Endodermal cell (in vitro differentiated cells): ENCODE measurements at regions not wholly inside any gene's neighbourhood (a gene's known extent, or its start where the extent isn't known, plus 50 kb on each side); places are given as distances from the start of the nearest gene placed in this dataset.

Experiments used
- DNase-seq: peaks from one replicate; pipeline ENCODE4 v3.0.0-alpha.2; 2017
- H3K27ac ChIP-seq: 2 replicates; pipeline ENCODE4 v1.5.1; 2013; ENCODE audit warnings: mild to moderate bottlenecking, low read depth, low read length, moderate library complexity
- H3K27me3 ChIP-seq: 2 replicates; pipeline ENCODE4 v1.6.1; 2013; ENCODE audit warnings: mild to moderate bottlenecking, low read length, moderate library complexity; ENCODE audit not compliant: insufficient read depth, control insufficient read depth, poor library complexity, severe bottlenecking
- H3K36me3 ChIP-seq: 2 replicates; pipeline ENCODE4 v1.7.0; 2013; ENCODE audit warnings: mild to moderate bottlenecking, low read length, moderate library complexity; ENCODE audit not compliant: control insufficient read depth, insufficient read depth
- H3K4me1 ChIP-seq: one replicate; pipeline ENCODE4 v1.7.0; 2013; ENCODE audit warnings: low read length; ENCODE audit not compliant: control insufficient read depth, insufficient read depth
- H3K4me3 ChIP-seq: 2 replicates; pipeline ENCODE4 v1.5.1; 2013; ENCODE audit warnings: mild to moderate bottlenecking, low read length, moderate library complexity
- H3K9ac ChIP-seq: 2 replicates; pipeline ENCODE4 v1.6.1; 2013; ENCODE audit warnings: mild to moderate bottlenecking, low read length, moderate library complexity; ENCODE audit not compliant: poor library complexity, severe bottlenecking; ENCODE audit errors: extremely low read depth
- H3K9me3 ChIP-seq: 2 replicates; pipeline ENCODE4 v1.6.1; 2013; ENCODE audit warnings: mild to moderate bottlenecking, low read length, moderate library complexity; ENCODE audit not compliant: control insufficient read depth
- H3K27ac Mint-ChIP-seq: 2 replicates; pipeline ENCODE4 v1.8.0; 2020; ENCODE audit warnings: mixed read lengths
- H3K27me3 Mint-ChIP-seq: 2 replicates; pipeline ENCODE4 v1.8.0; 2021; ENCODE audit warnings: mild to moderate bottlenecking, mixed read lengths; ENCODE audit not compliant: insufficient read depth
- H3K36me3 Mint-ChIP-seq: 2 replicates; pipeline ENCODE4 v1.8.0; 2020; ENCODE audit warnings: low read depth, mixed read lengths
- H3K4me1 Mint-ChIP-seq: 2 replicates; pipeline ENCODE4 v1.8.0; 2020; ENCODE audit warnings: mixed read lengths
- H3K4me3 Mint-ChIP-seq: 2 replicates; pipeline ENCODE4 v1.8.0; 2020; ENCODE audit warnings: mild to moderate bottlenecking, moderate library complexity, mixed read lengths
- H3K9me3 Mint-ChIP-seq: 2 replicates; pipeline ENCODE4 v1.8.0; 2020; ENCODE audit warnings: mild to moderate bottlenecking, mixed read lengths
- CTCF ChIP-seq: fragments of 200-600 bp; sonication (generic); conservative IDR thresholded peaks from 2 replicates; pipeline ENCODE4 v1.5.0; 2021; ENCODE audit warnings: antibody characterized with exemption, mild to moderate bottlenecking
- WGBS, 2 experiments: methylation state at CpG; one replicate each; pipeline versions ENCODE4 v1.1.5 to v1.1.7; 2013; ENCODE audit warnings: missing lambda C conversion rate in 2 of 2, mixed read lengths in 1 of 2; ENCODE audit not compliant: insufficient coverage in 1 of 2, insufficient read length in 1 of 2; 5-methylcytosine and 5-hydroxymethylcytosine counted together

- H3K9ac ChIP-seq, result no peak overlapping the region
- TF ChIP-seq CTCF, result no peak
- Mint-ChIP-seq H3K4me3 (no peak overlapping the region), H3K4me1 (peaks cover 3% of the 10 kb centered on the region), H3K9me3 (no peaks in the 10 kb centered on the region), H3K27ac (no peak overlapping the region), H3K27me3 (peaks cover 65% of the 10 kb centered on the region), H3K36me3 (no peaks in the 10 kb centered on the region)
- no peak for DNase-seq
- peaks cover 91% of the 10 kb centered on the region for H3K27me3 ChIP-seq
- H3K4me1 ChIP-seq, result no peaks in the 10 kb centered on the region
- peaks cover 11% of the 10 kb centered on the region for H3K9me3 ChIP-seq
- WGBS, 2 experiments, result 84 to 87% methylated on average over 2 to 6 of the region's 6 CpGs
- H3K27ac ChIP-seq, result no peak overlapping the region
- H3K36me3 ChIP-seq, result no peaks in the 10 kb centered on the region
- H3K4me3 ChIP-seq, result no peak overlapping the region
These were observed 163.2 kb upstream of the NBPF11 start for GRCh38 chr1:148315071-148315811.

DNA sequence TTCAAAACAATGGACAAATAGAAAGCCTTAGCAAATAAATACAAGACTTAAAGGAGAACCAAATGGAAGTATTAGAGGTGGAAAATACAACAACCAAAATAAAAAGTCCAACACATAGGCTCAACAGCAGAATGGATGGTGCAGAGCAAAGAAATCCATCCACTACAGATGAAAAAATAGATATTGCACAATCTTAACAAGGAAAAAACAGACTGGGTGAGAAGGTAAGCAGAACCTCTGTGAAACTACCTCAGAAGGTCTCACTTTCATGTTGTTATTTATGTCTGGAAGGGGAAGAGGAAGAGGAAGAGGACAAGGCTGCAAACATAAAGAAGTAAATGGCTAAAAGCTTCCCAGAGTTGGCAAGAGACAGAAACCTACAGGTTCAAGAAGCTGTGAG is 158.7 kb upstream of the NBPF11 start:
- no peak overlapping the region for H3K4me3 Mint-ChIP-seq
- Histone ChIP-seq H3K9me3 (peaks cover 11% of the 10 kb centered on the region), H3K9ac (no peak overlapping the region), H3K36me3 (no peaks in the 10 kb centered on the region), H3K27ac (no peak overlapping the region), H3K4me1 (no peaks in the 10 kb centered on the region), H3K4me3 (peak overlapping the region; percentile 86), H3K27me3 (peaks cover 99% of the 10 kb centered on the region)
- no peaks in the 10 kb centered on the region for H3K4me1 Mint-ChIP-seq
- no peaks in the 10 kb centered on the region for H3K36me3 Mint-ChIP-seq
- TF ChIP-seq CTCF, result no peak
- H3K9me3 Mint-ChIP-seq, result no peaks in the 10 kb centered on the region
- no peak for DNase-seq
- no peak overlapping the region for H3K27ac Mint-ChIP-seq
- peaks cover 75% of the 10 kb centered on the region for H3K27me3 Mint-ChIP-seq

DNA sequence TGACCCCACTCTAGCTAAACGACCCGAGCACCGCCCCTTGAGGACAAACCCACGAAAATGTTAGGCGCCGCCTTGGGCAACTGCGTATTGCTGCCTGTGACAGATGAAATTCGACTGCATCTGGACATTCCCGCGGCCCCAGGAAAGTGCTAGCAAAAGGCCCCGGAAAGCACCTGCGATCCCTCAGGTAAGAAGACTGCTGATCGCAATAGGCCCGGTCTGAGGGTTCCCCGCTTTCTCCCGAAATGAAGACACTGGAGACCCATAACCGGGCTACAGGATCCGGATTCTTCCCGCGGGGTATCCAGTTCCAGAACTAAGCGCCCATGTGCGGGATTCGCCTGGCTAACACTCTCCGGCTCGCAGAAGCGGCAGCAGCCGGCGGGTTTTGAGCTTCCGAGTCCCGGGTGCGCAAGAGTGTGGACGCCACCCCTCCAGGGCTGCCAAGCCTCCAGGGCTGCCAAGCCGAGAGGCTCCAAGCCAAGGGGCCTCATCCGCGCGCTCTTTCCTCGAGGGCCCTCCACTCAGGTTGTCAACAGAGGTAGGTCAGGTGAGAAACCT is 157.9 kb upstream of the NBPF11 start:
- H3K4me3 Mint-ChIP-seq, result peak overlapping the region; percentile 56
- H3K4me1 Mint-ChIP-seq, result no peaks in the 10 kb centered on the region
- H3K36me3 ChIP-seq, result no peaks in the 10 kb centered on the region
- H3K4me3 ChIP-seq, result peak overlapping the region; percentile 86
- H3K27ac Mint-ChIP-seq, result no peak overlapping the region
- H3K9me3 ChIP-seq, result peaks cover 11% of the 10 kb centered on the region
- H3K27me3 ChIP-seq, result peaks cover 92% of the 10 kb centered on the region
- peaks cover 69% of the 10 kb centered on the region for H3K27me3 Mint-ChIP-seq
- H3K9ac ChIP-seq, result peak overlapping the region; percentile 19
- DNase-seq, result no peak
- H3K4me1 ChIP-seq, result no peaks in the 10 kb centered on the region
- H3K27ac ChIP-seq, result no peak overlapping the region
- no peak for TF ChIP-seq CTCF
- no peaks in the 10 kb centered on the region for H3K9me3 Mint-ChIP-seq
- 1 to 2% methylated on average over 31 to 37 of the region's 37 CpGs for WGBS, 2 experiments
- no peaks in the 10 kb centered on the region for H3K36me3 Mint-ChIP-seq
